AG04450 (cell line): ENCODE measurements at regions not wholly inside any gene's neighbourhood (a gene's known extent, or its start where the extent isn't known, plus 50 kb on each side); places are given as distances from the start of the nearest gene placed in this dataset.

Source experiments
- CTCF ChIA-PET: fragments of 300-600, 350-600 bp; formaldehyde crosslinking; extraction: SDS; loops from one replicate; lab custom pipeline; 2022; ENCODE audit warnings: antibody characterized with exemption, inconsistent platforms; lab: Charles Lee
- POLR2A ChIA-PET: fragments of 350-600 bp; formaldehyde crosslinking; extraction: SDS; loops from one replicate; lab custom pipeline; 2021; ENCODE audit warnings: antibody characterized with exemption, inconsistent platforms; lab: Yijun Ruan, JAX
- DNase-seq: peaks from one replicate; pipeline ENCODE4 v3.0.0-alpha.2; 2011; ENCODE audit warnings: low read depth, low spot score
- H3K27ac ChIP-seq: one replicate; pipeline ENCODE4 v1.5.1; 2012; ENCODE audit warnings: low read depth, low read length, control low read depth
- H3K27me3 ChIP-seq: one replicate; pipeline ENCODE4 v1.6.0; 2012; ENCODE audit warnings: low read length; ENCODE audit not compliant: control insufficient read depth, insufficient read depth
- H3K4me3 ChIP-seq: 2 replicates; pipeline ENCODE4 v1.5.1; 2011; ENCODE audit warnings: mild to moderate bottlenecking, low read depth, low read length, control low read depth
- H3K9me3 ChIP-seq: 2 replicates; pipeline ENCODE4 v1.5.1; 2012; ENCODE audit warnings: low read length; ENCODE audit not compliant: control insufficient read depth, insufficient read depth
- TF ChIP-seq, protein P1 (sequence below): IDR thresholded peaks from 2 replicates; pipeline ENCODE4 v1.5.1; 2011; ENCODE audit warnings: low read depth, low read length, control low read depth, inconsistent platforms

DNA sequence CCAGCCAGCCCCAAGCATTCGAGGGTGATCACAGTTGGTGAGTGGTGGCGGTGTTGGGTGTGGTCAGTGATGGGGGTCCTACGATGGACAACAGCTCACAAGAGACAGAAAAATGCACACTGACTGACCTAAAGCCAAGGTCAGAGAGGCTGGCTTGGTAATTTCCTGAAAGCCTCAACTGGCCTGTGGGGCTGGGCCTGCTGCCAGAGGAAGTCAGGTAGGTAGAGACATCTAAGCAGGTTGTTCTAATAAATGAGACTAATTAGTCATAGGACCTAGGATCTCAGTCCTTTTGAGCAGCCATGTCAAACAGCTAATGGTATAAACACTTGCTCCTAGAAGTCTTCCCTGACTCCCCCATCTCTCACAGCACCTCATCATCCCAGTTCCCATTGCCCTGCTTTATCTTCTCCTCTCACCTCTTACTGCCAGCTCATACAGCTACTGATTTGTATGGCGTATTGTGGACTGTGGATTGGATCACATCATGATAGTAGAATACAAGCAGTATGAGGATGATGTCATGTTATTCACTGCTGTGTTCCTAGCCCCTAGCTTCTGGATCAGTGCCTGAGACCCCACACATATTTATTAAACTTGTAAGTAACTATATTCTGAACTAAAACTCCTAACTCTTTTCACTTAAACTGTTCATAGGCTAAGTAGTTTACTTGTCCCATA, 262.9 kb upstream of the KLHL29 start:
- H3K4me3 ChIP-seq, result no peak overlapping the region
- no peak for DNase-seq
- H3K27me3 ChIP-seq, result no peaks in the 10 kb centered on the region
- ChIA-PET CTCF (interaction anchor here (0.6 kb wide), 2 partner anchors 427 to 469 kb away, joined by 3 read pairs; no protein-coding TSS in a partner anchor), POLR2A (no interaction called here)
- peaks cover 5% of the 10 kb centered on the region for H3K9me3 ChIP-seq
- H3K27ac ChIP-seq, result no peak overlapping the region
- TF ChIP-seq, protein P1, sequence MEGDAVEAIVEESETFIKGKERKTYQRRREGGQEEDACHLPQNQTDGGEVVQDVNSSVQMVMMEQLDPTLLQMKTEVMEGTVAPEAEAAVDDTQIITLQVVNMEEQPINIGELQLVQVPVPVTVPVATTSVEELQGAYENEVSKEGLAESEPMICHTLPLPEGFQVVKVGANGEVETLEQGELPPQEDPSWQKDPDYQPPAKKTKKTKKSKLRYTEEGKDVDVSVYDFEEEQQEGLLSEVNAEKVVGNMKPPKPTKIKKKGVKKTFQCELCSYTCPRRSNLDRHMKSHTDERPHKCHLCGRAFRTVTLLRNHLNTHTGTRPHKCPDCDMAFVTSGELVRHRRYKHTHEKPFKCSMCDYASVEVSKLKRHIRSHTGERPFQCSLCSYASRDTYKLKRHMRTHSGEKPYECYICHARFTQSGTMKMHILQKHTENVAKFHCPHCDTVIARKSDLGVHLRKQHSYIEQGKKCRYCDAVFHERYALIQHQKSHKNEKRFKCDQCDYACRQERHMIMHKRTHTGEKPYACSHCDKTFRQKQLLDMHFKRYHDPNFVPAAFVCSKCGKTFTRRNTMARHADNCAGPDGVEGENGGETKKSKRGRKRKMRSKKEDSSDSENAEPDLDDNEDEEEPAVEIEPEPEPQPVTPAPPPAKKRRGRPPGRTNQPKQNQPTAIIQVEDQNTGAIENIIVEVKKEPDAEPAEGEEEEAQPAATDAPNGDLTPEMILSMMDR, result no peak

DNA sequence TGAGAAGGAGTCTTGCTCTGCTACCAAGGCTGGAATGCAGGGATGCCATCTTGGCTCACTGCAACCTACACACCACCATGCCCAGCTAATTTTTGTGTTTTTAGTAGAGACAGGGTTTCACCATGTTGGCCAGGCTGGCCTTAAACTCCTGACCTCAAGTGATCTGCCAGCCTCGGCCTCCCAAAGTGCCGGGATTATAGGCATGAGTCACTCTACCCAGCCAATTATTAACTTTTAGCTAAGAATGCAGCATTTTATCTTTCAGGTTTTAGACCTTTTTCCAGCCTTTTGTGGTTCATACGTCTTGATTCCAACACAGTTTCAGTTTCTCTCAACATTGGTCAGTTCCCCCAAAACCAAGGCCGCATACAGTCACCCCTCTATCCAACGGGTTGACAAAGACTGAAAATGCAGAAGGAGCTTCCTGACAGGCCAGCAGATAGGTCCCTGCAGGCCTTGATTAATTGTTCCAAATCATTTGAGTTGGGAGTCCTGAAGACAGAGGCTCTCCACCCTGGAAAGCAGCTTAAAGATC, 262.2 kb upstream of the KLHL29 start:
- DNase-seq, result no peak
- no peak overlapping the region for H3K4me3 ChIP-seq
- ChIA-PET POLR2A (no interaction called here), CTCF (interaction anchor here (0.6 kb wide), 2 partner anchors 428 to 470 kb away, joined by 3 read pairs; no protein-coding TSS in a partner anchor)
- TF ChIP-seq, protein P1, result no peak
- peaks cover 9% of the 10 kb centered on the region for H3K9me3 ChIP-seq
- no peak overlapping the region for H3K27ac ChIP-seq
- H3K27me3 ChIP-seq, result no peaks in the 10 kb centered on the region

DNA sequence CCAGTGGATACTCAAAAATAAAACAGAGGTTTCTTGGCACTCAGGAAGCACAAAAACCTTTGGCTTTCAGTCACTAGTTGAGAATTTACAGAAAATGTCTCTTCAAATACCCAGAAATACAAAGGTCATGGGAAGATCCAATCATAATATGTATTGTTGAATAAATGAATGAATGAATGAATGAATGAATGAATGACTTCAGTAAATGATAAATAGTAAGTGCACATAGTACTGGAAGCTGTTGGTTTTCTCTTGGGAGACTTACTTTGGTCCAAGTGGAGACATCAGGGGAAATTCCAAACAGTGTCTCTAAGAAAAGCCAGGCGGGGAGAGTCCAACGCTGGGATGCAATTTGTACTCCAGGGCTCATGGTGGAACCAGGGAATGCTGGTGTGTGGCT, 261.3 kb upstream of the KLHL29 start:
- TF ChIP-seq, protein P1, result no peak
- no peak overlapping the region for H3K4me3 ChIP-seq
- no peak overlapping the region for H3K27ac ChIP-seq
- H3K27me3 ChIP-seq, result no peaks in the 10 kb centered on the region
- ChIA-PET POLR2A (no interaction called here), CTCF (no interaction called here)
- DNase-seq, result no peak
- H3K9me3 ChIP-seq, result peaks cover 5% of the 10 kb centered on the region; the same call in 1 of the 2 replicates

DNA sequence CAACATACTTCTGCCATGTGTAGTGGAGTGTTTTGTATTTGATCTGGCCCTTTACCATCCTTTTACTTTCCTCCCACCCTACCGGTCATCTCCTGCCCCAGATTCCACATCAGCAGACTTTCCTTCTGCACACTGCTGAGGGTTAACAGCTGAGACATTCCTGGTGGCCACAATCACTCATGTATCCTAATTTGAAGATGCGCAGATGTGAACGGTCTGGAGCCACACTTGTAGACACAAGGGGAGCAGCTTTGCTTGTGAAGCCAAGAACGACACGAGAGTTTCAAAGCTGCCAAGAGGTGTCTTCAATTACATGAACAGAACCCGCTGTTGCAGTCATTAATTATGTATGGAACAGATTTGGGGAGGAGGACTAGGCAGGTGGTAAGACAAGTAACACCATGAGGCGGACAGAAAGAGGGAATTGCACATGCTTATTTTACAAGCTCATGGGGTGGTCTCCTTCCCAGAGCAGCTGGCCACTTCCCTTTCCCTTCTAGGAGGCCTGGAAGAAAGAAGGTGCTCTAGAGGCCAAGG, 260.7 kb upstream of the KLHL29 start:
- ChIA-PET CTCF (no interaction called here), POLR2A (no interaction called here)
- no peak overlapping the region for H3K27ac ChIP-seq
- H3K9me3 ChIP-seq, result peaks cover 11% of the 10 kb centered on the region; the same call in 1 of the 2 replicates
- H3K4me3 ChIP-seq, result no peak overlapping the region
- H3K27me3 ChIP-seq, result no peaks in the 10 kb centered on the region
- no peak for DNase-seq
- TF ChIP-seq, protein P1, result no peak

DNA sequence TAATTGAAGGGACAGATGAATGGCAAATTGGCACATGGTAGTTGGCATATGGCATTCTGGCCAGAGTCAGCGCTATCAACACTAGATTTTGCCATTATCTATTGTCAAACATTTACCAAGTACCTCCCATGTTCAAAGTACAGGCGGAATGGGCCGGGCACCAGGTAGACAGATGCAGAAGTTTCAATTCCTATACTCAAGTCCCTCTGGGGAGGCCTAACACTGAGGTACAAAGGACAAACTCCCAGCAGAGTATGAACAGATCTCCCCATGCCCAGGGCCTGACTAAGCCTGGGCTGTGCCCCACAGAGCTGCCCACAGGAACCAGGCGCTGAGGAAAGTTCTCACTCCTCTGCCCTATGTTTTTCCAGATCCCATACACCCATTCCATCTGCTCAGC, 257.5 kb upstream of the KLHL29 start:
- H3K9me3 ChIP-seq, result peaks cover 11% of the 10 kb centered on the region; the same call in 1 of the 2 replicates
- TF ChIP-seq, protein P1, result no peak
- ChIA-PET CTCF (no interaction called here), POLR2A (no interaction called here)
- no peak overlapping the region for H3K27ac ChIP-seq
- no peak overlapping the region for H3K4me3 ChIP-seq
- H3K27me3 ChIP-seq, result no peaks in the 10 kb centered on the region
- DNase-seq, result no peak
